Large intestine (tissue), 3 donors: ENCODE measurements at regions not wholly inside any gene's neighbourhood (a gene's known extent, or its start where the extent isn't known, plus 50 kb on each side); places are given as distances from the start of the nearest gene placed in this dataset.
"Not testable (repeated sequence)": the region's sequence is repeated elsewhere in the genome, so short reads cannot be mapped to it uniquely, and the experiment has no call there.

Experiments used
- DNase-seq, 2 donors: peaks; one replicate each; pipeline versions ENCODE4 v3.0.0 to v3.0.0-alpha.2; 2013
- H3K27ac ChIP-seq: one replicate; pipeline ENCODE4 v1.5.1; 2013; ENCODE audit warnings: low read length
- H3K27me3 ChIP-seq: 2 replicates; pipeline ENCODE4 v1.6.1; 2013; ENCODE audit warnings: low read length; ENCODE audit not compliant: control insufficient read depth, insufficient read depth
- H3K36me3 ChIP-seq: 2 replicates; pipeline ENCODE4 v1.6.1; 2013; ENCODE audit warnings: low read length; ENCODE audit not compliant: control insufficient read depth, insufficient read depth
- H3K4me1 ChIP-seq: one replicate; pipeline ENCODE4 v1.6.1; 2013; ENCODE audit warnings: low read length; ENCODE audit not compliant: control insufficient read depth, insufficient read depth
- H3K4me3 ChIP-seq: one replicate; pipeline ENCODE4 v1.5.1; 2013; ENCODE audit warnings: low read length
- H3K9me3 ChIP-seq: one replicate; pipeline ENCODE4 v1.6.1; 2013; ENCODE audit warnings: mild to moderate bottlenecking, low read depth, low read length, moderate library complexity; ENCODE audit not compliant: control insufficient read depth
- WGBS: methylation state at CpG from one replicate; pipeline ENCODE4 v1.1.5; 2013; ENCODE audit warnings: low lambda C conversion rate; ENCODE audit not compliant: insufficient coverage; 5-methylcytosine and 5-hydroxymethylcytosine counted together

GRCh38 chrX:1031521-1032430, 180.7 kb downstream of the CRLF2 start:
- Histone ChIP-seq H3K36me3 (no peaks in the 10 kb centered on the region), H3K4me1 (no peaks in the 10 kb centered on the region), H3K27ac (no peak overlapping the region), H3K27me3 (no peaks in the 10 kb centered on the region), H3K4me3 (no peak overlapping the region), H3K9me3 (peaks cover 6% of the 10 kb centered on the region)
- no peak for DNase-seq
- no CpG with 5 or more reads among the region's 38 CpGs for WGBS

GRCh38 chrX:1029494-1029893, 183.0 kb downstream of the CRLF2 start:
- no peak overlapping the region for H3K4me3 ChIP-seq
- H3K36me3 ChIP-seq: no peaks in the 10 kb centered on the region
- H3K27ac ChIP-seq: no peak overlapping the region
- H3K9me3 ChIP-seq: peaks cover 3% of the 10 kb centered on the region
- H3K27me3 ChIP-seq: no peaks in the 10 kb centered on the region
- WGBS: 100% methylated on average over 1 of the region's 15 CpGs
- H3K4me1 ChIP-seq: no peaks in the 10 kb centered on the region
- no peak for DNase-seq

- Histone ChIP-seq H3K36me3 (no peaks in the 10 kb centered on the region), H3K9me3 (no peaks in the 10 kb centered on the region)
These were observed 184.8 kb downstream of the CRLF2 start for GRCh38 chrX:1027680-1028079.

GRCh38 chrX:1027133-1027532, 185.3 kb downstream of the CRLF2 start:
- Histone ChIP-seq H3K27me3 (no peaks in the 10 kb centered on the region), H3K27ac (no peak overlapping the region), H3K9me3 (no peaks in the 10 kb centered on the region), H3K36me3 (no peaks in the 10 kb centered on the region), H3K4me1 (no peaks in the 10 kb centered on the region), H3K4me3 (no peak overlapping the region)
- no peak for DNase-seq
- 74% methylated on average over 7 of the region's 18 CpGs for WGBS

More at GRCh38 chrX:1027680-1028079, 184.8 kb downstream of the CRLF2 start:
- Histone ChIP-seq H3K27me3 (no peaks in the 10 kb centered on the region), H3K4me1 (no peaks in the 10 kb centered on the region), H3K4me3 (no peak overlapping the region), H3K27ac (no peak overlapping the region)
- DNase-seq: no peak

GRCh38 chrX:1026263-1027015, 186.0 kb downstream of the CRLF2 start:
- H3K4me3 ChIP-seq: no peak overlapping the region
- DNase-seq: no peak
- no peaks in the 10 kb centered on the region for H3K27me3 ChIP-seq
- H3K9me3 ChIP-seq: no peaks in the 10 kb centered on the region
- no peak overlapping the region for H3K27ac ChIP-seq
- H3K4me1 ChIP-seq: no peaks in the 10 kb centered on the region
- H3K36me3 ChIP-seq: no peaks in the 10 kb centered on the region
- 71% methylated on average over 5 of the region's 13 CpGs for WGBS

GRCh38 chrX:1025413-1025812, 187.0 kb downstream of the CRLF2 start:
- WGBS: no CpG with 5 or more reads among the region's 11 CpGs
- no peaks in the 10 kb centered on the region for H3K27me3 ChIP-seq
- H3K36me3 ChIP-seq: no peaks in the 10 kb centered on the region
- H3K4me3 ChIP-seq: no peak overlapping the region
- H3K27ac ChIP-seq: no peak overlapping the region
- no peaks in the 10 kb centered on the region for H3K4me1 ChIP-seq
- DNase-seq: no peak
- H3K9me3 ChIP-seq: no peaks in the 10 kb centered on the region

- Histone ChIP-seq H3K27me3 (no peaks in the 10 kb centered on the region), H3K9me3 (no peaks in the 10 kb centered on the region), H3K27ac (no peak overlapping the region), H3K4me1 (no peaks in the 10 kb centered on the region), H3K4me3 (no peak overlapping the region), H3K36me3 (no peaks in the 10 kb centered on the region)
- no peak for DNase-seq
- no CpG with 5 or more reads among the region's 12 CpGs for WGBS
These were observed 188.8 kb downstream of the CRLF2 start for GRCh38 chrX:1023676-1024075.

GRCh38 chrX:1021314-1021993, 191.0 kb downstream of the CRLF2 start:
- DNase-seq, H3K27ac ChIP-seq, H3K9me3 ChIP-seq, H3K27me3 ChIP-seq, H3K36me3 ChIP-seq, H3K4me3 ChIP-seq, H3K4me1 ChIP-seq: not testable (repeated sequence)
- WGBS: 100% methylated on average over 3 of the region's 9 CpGs

GRCh38 chrX:1020634-1021166, 191.7 kb downstream of the CRLF2 start:
- no peak for DNase-seq
- H3K9me3 ChIP-seq: no peaks in the 10 kb centered on the region

GRCh38 chrX:1016926-1017325, 195.5 kb downstream of the CRLF2 start:
- not testable (repeated sequence) for H3K4me1 ChIP-seq, H3K9me3 ChIP-seq, H3K27me3 ChIP-seq, H3K27ac ChIP-seq, H3K36me3 ChIP-seq, H3K4me3 ChIP-seq, DNase-seq
- 100% methylated on average over 2 of the region's 15 CpGs for WGBS

More at GRCh38 chrX:1020634-1021166, 191.7 kb downstream of the CRLF2 start:
- H3K36me3 ChIP-seq: no peaks in the 10 kb centered on the region
- no peak overlapping the region for H3K27ac ChIP-seq
- H3K4me3 ChIP-seq: no peak overlapping the region
- no peaks in the 10 kb centered on the region for H3K4me1 ChIP-seq
- WGBS: 75% methylated on average over 1 of the region's 3 CpGs
- H3K27me3 ChIP-seq: no peaks in the 10 kb centered on the region
